Endothelial cell of umbilical vein (primary cell): ENCODE measurements at regions not wholly inside any gene's neighbourhood (a gene's known extent, or its start where the extent isn't known, plus 50 kb on each side); places are given as distances from the start of the nearest gene placed in this dataset.

Experiments used
- BruUV-seq: library from RNA; stranded (reverse); fragments of 400-500 nt; replicated peaks from 2 replicates; lab custom pipeline; 2021; lab: Mats Ljungman, UMichigan
- CTCF ChIA-PET: fragments of 300-600, 350-600 bp; sonication (Branson Sonifier 250); formaldehyde crosslinking; loops from one replicate; lab custom pipeline; 2021; ENCODE audit warnings: antibody characterized with exemption, inconsistent platforms; lab: Charles Lee
- POLR2A ChIA-PET: fragments of 300-600, 350-600 bp; sonication (Branson Sonifier 250); formaldehyde crosslinking; loops from one replicate; lab custom pipeline; 2021; ENCODE audit warnings: antibody characterized with exemption, inconsistent platforms; lab: Charles Lee
- DNase-seq: peaks from one replicate; pipeline ENCODE4 v3.0.0-alpha.2; 2011; ENCODE audit warnings: low read depth, low spot score
- FAIRE-seq: peaks from 2 replicates; lab custom pipeline; 2011; peaks lifted over from hg19 to GRCh38; lab: Jason Lieb, UNC
- H2AFZ ChIP-seq: 2 replicates; pipeline ENCODE4 v1.6.0; 2012; ENCODE audit warnings: low read depth, low read length, control low read depth, inconsistent platforms
- H3K27ac ChIP-seq: 2 replicates; pipeline ENCODE4 v1.5.1; 2011; ENCODE audit warnings: low read depth, mild to moderate bottlenecking, control low read depth, low read length, moderate library complexity; ENCODE audit not compliant: insufficient read depth
- H3K27me3 ChIP-seq, 2 experiments: 2 replicates each; pipeline versions ENCODE4 v1.6.0 to v1.6.1; 2011; ENCODE audit warnings: low read length in 2 of 2, mixed read lengths in 1 of 2; ENCODE audit not compliant: control insufficient read depth in 2 of 2, insufficient read depth in 2 of 2
- H3K36me3 ChIP-seq, 2 experiments: 2 replicates in 1 of 2; 3 replicates in 1 of 2; pipeline ENCODE4 v1.5.1; 2011; ENCODE audit warnings: low read length in 2 of 2, mild to moderate bottlenecking in 1 of 2, moderate library complexity in 1 of 2; ENCODE audit not compliant: control insufficient read depth in 2 of 2, insufficient read depth in 2 of 2; ENCODE audit errors: extremely low read depth in 1 of 2
- H3K4me1 ChIP-seq: 3 replicates; pipeline ENCODE4 v1.5.1; 2011; ENCODE audit warnings: mild to moderate bottlenecking, low read length; ENCODE audit not compliant: control insufficient read depth, insufficient read depth; ENCODE audit errors: extremely low read depth
- H3K4me2 ChIP-seq: 2 replicates; pipeline ENCODE4 v1.6.1; 2011; ENCODE audit warnings: low read length, control low read depth, mixed read lengths; ENCODE audit not compliant: insufficient read depth
- H3K4me3 ChIP-seq, 3 experiments: fragments of 200-600 bp in 1 of 3; sonication (generic), shearing (Covaris generic) in 1 of 3; replicated peaks in 1 of 3; 2 replicates each; pipeline ENCODE4 v1.5.1; 2011 to 2016; ENCODE audit warnings: control low read depth in 3 of 3, low read length in 3 of 3, mild to moderate bottlenecking in 2 of 3, inconsistent platforms in 1 of 3, low read depth in 1 of 3, moderate library complexity in 1 of 3; ENCODE audit not compliant: insufficient read depth in 1 of 3
- H3K79me2 ChIP-seq: 2 replicates; pipeline ENCODE4 v1.6.0; 2012; ENCODE audit warnings: low read length, inconsistent platforms; ENCODE audit not compliant: control insufficient read depth, insufficient read depth
- H3K9ac ChIP-seq: replicated peaks from 2 replicates; pipeline ENCODE3; 2011; ENCODE audit warnings: low read length, control low read depth; ENCODE audit not compliant: insufficient read depth; ENCODE audit errors: extremely low read depth
- H3K9me1 ChIP-seq: replicated peaks from 3 replicates; pipeline ENCODE4 v1.6.0; 2011; ENCODE audit warnings: mild to moderate bottlenecking, low read length; ENCODE audit not compliant: control insufficient read depth, insufficient read depth; ENCODE audit errors: extremely low read depth
- H3K9me3 ChIP-seq: replicated peaks from 2 replicates; pipeline ENCODE4 v1.5.1; 2012; ENCODE audit warnings: low read length, inconsistent platforms; ENCODE audit not compliant: control insufficient read depth, insufficient read depth
- H4K20me1 ChIP-seq: replicated peaks from 2 replicates; pipeline ENCODE3; 2011; ENCODE audit warnings: mild to moderate bottlenecking, low read length; ENCODE audit not compliant: control insufficient read depth, insufficient read depth; ENCODE audit errors: extremely low read depth
- EZH2 ChIP-seq: IDR thresholded peaks from 2 replicates; pipeline ENCODE4 v1.6.1; 2012; ENCODE audit warnings: borderline replicate concordance, low read depth, mild to moderate bottlenecking, moderate library complexity, low read length, inconsistent platforms; ENCODE audit not compliant: severe bottlenecking
- FOS ChIP-seq: IDR thresholded peaks from 2 replicates; pipeline ENCODE4 v1.6.1; 2011; ENCODE audit warnings: mild to moderate bottlenecking, low read length, moderate library complexity, borderline replicate concordance; ENCODE audit not compliant: insufficient read depth
- GATA2 ChIP-seq: IDR thresholded peaks from 2 replicates; pipeline ENCODE4 v1.7.0; 2011; ENCODE audit warnings: low read depth, mild to moderate bottlenecking, moderate library complexity, mixed read lengths, low read length; ENCODE audit not compliant: insufficient read length, insufficient read depth
- JUN ChIP-seq: IDR thresholded peaks from 2 replicates; pipeline ENCODE4 v1.6.1; 2011; ENCODE audit warnings: borderline replicate concordance, low read depth; ENCODE audit not compliant: insufficient read length, insufficient read depth
- MYC ChIP-seq: IDR thresholded peaks from one replicate; pipeline ENCODE4 v1.6.1; 2011; ENCODE audit warnings: mild to moderate bottlenecking, low read depth, low read length
- POLR2A ChIP-seq: IDR thresholded peaks from 2 replicates; pipeline ENCODE4 v1.6.1; 2012; ENCODE audit warnings: low read depth, mild to moderate bottlenecking, control low read depth, low read length
- POLR2AphosphoS5 ChIP-seq: IDR thresholded peaks from 2 replicates; pipeline ENCODE4 v1.6.1; 2012; ENCODE audit warnings: low read depth, mild to moderate bottlenecking, control low read depth, low read length, moderate library complexity; ENCODE audit not compliant: insufficient read depth
- dilution Hi-C: fragments of 300-500 bp; cut with MboI; formaldehyde crosslinking; loops from one replicate; pipeline ENCODE4 v1.15.0; 2019; ENCODE audit warnings: low sequenced_read_pairs; ENCODE audit not compliant: extremely low pct_ligation_motif_present
- intact Hi-C: fragments of 100-400 bp; cut with micrococcal nuclease; formaldehyde crosslinking; loops from one replicate; pipeline ENCODE4 v1.10.0; 2022
- TF ChIP-seq, protein P1 (sequence below), 2 donors: IDR thresholded peaks; 1 replicate in 1 of 2; 2 replicates in 1 of 2; pipeline ENCODE4 v1.5.1; 2011; ENCODE audit warnings: low read length in 2 of 2, mild to moderate bottlenecking in 2 of 2, moderate library complexity in 2 of 2, control low read depth in 1 of 2, inconsistent platforms in 1 of 2, low read depth in 1 of 2; ENCODE audit not compliant: insufficient read depth in 1 of 2; ENCODE audit errors: extremely low read depth in 1 of 2
- TF ChIP-seq, protein P2 (sequence below): IDR thresholded peaks from 2 replicates; pipeline ENCODE4 v1.6.1; 2011; ENCODE audit not compliant: insufficient read depth, insufficient read length

DNA sequence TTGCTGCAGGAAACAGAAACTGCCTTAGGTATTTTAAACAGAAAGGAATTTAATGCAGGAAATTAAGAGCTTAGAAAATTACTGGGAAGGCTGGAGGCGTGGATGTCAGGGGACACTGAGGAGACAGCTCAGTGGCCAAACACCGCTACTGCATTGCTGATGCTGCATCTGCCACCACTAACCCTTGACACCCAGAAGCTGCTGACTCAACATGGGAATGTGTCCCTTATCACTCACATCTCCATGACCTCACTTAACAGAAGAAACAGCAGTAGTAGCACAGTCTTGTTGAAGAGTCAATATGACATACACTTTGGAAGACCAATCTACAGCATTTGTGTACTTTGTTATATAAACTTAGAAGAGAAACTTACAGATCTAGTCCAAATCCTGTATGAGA is 906.1 kb downstream of the SLC4A3 start:
- BruUV-seq: no TSS peak
- POLR2A ChIA-PET: no interaction called here
- H3K27ac ChIP-seq: no peak overlapping the region
- H3K79me2 ChIP-seq: no peaks in the 10 kb centered on the region
- no peaks in the 10 kb centered on the region for H4K20me1 ChIP-seq
- FAIRE-seq: no peak
- intact Hi-C loops (no loop called here), dilution Hi-C loops (no loop called here)
- no peaks in the 10 kb centered on the region for H3K9me1 ChIP-seq
- no peaks in the 10 kb centered on the region for H3K9me3 ChIP-seq
- H2AFZ ChIP-seq: no peak overlapping the region
- CTCF ChIA-PET: no interaction called here
- H3K4me1 ChIP-seq: no peaks in the 10 kb centered on the region
- H3K4me3 ChIP-seq: no peak overlapping the region
- no peak overlapping the region for H3K9ac ChIP-seq
- no peaks in the 10 kb centered on the region for H3K36me3 ChIP-seq
- H3K27me3 ChIP-seq: no peaks in the 10 kb centered on the region
- DNase-seq: no peak
- no peak for TF ChIP-seq JUN
- TF ChIP-seq POLR2AphosphoS5: no peak
- TF ChIP-seq EZH2: no peak
- TF ChIP-seq, protein P1, sequence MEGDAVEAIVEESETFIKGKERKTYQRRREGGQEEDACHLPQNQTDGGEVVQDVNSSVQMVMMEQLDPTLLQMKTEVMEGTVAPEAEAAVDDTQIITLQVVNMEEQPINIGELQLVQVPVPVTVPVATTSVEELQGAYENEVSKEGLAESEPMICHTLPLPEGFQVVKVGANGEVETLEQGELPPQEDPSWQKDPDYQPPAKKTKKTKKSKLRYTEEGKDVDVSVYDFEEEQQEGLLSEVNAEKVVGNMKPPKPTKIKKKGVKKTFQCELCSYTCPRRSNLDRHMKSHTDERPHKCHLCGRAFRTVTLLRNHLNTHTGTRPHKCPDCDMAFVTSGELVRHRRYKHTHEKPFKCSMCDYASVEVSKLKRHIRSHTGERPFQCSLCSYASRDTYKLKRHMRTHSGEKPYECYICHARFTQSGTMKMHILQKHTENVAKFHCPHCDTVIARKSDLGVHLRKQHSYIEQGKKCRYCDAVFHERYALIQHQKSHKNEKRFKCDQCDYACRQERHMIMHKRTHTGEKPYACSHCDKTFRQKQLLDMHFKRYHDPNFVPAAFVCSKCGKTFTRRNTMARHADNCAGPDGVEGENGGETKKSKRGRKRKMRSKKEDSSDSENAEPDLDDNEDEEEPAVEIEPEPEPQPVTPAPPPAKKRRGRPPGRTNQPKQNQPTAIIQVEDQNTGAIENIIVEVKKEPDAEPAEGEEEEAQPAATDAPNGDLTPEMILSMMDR (IDR thresholded peaks at IDR 0.05; ENCODE audit: extremely low read depth in 1 of 2, insufficient read depth in 1 of 2, low read depth in 1 of 2, low read length in 2 of 2): no peak
- no peak for TF ChIP-seq GATA2
- TF ChIP-seq MYC: no peak
- no peak for TF ChIP-seq POLR2A
- TF ChIP-seq, protein P2, sequence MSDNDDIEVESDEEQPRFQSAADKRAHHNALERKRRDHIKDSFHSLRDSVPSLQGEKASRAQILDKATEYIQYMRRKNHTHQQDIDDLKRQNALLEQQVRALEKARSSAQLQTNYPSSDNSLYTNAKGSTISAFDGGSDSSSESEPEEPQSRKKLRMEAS: no peak
- TF ChIP-seq FOS: no peak
- no peak overlapping the region for H3K4me2 ChIP-seq
